Erythroblast (primary cell): ENCODE measurements at regions not wholly inside any gene's neighbourhood (a gene's known extent, or its start where the extent isn't known, plus 50 kb on each side); places are given as distances from the start of the nearest gene placed in this dataset.

ENCODE experiments used
- GATA1 ChIP-seq: IDR thresholded peaks from 2 replicates; pipeline ENCODE4 v1.6.1; 2011; ENCODE audit warnings: low read depth, mild to moderate bottlenecking, control low read depth, low read length, moderate library complexity
- POLR2A ChIP-seq: IDR thresholded peaks from 2 replicates; pipeline ENCODE4 v1.6.1; 2011; ENCODE audit warnings: mild to moderate bottlenecking, low read length

DNA sequence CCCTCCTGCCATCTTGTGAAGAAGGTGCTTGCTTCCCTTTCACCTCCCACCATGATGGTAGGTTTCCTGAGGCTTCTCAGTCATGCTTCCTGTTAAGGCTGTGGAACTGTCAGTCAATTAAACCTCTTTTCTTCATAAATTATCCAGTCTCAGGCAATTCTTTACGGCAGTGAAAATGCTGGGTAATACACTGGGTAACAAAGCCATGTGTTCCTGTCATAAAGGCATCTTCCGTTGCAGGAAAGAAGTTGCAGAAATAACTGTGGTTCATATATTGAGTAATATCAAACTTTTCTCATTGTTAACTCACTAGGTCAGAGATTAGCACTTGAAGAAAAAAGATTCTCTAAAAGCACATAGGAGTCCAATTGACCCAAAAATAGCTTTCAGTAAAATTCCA lies 163.9 kb upstream of the HNMT start:
- TF ChIP-seq POLR2A (no peak), GATA1 (no peak)
